HepG2 (cell line): ENCODE measurements at regions not wholly inside any gene's neighbourhood (a gene's known extent, or its start where the extent isn't known, plus 50 kb on each side); places are given as distances from the start of the nearest gene placed in this dataset.

Experiments used
- MTF1 ChIP-seq: sonication (generic); formaldehyde crosslinking; IDR thresholded peaks from 2 replicates; pipeline ENCODE4 v1.5.0; 2020; ENCODE audit warnings: missing genetic modification reagents
- RFX5 ChIP-seq: IDR thresholded peaks from 2 replicates; pipeline ENCODE4 v1.6.1; 2011; ENCODE audit warnings: low read depth, low read length, improper control_type of control experiment
- SRSF9 ChIP-seq: fragments of 200-400 bp; formaldehyde crosslinking; IDR thresholded peaks from 2 replicates; pipeline ENCODE4 v1.6.1; 2018; ENCODE audit warnings: borderline replicate concordance, mild to moderate bottlenecking, low read depth, low read length; ENCODE audit not compliant: insufficient read depth, poor library complexity, severe bottlenecking
- TCF7 ChIP-seq: sonication (generic); IDR thresholded peaks from 2 replicates; pipeline ENCODE4 v1.6.1; 2016; ENCODE audit warnings: antibody characterized with exemption, low read depth
- ZNF235 ChIP-seq: sonication (generic); formaldehyde crosslinking; IDR thresholded peaks from 2 replicates; pipeline ENCODE4 v1.8.1; 2023; ENCODE audit warnings: mild to moderate bottlenecking, missing genetic modification reagents, borderline replicate concordance
- ZNF367 ChIP-seq: sonication (generic); formaldehyde crosslinking; IDR thresholded peaks from 2 replicates; pipeline ENCODE4 v1.4.0; 2020; ENCODE audit warnings: missing genetic modification reagents, borderline replicate concordance
- ZNF382 ChIP-seq: sonication (generic); formaldehyde crosslinking; IDR thresholded peaks from 2 replicates; pipeline ENCODE4 v1.5.0; 2020; ENCODE audit warnings: missing genetic modification reagents, mild to moderate bottlenecking, borderline replicate concordance
- ZNF674 ChIP-seq: sonication (generic); formaldehyde crosslinking; IDR thresholded peaks from 2 replicates; pipeline ENCODE4 v1.5.0; 2020; ENCODE audit warnings: low read depth, mild to moderate bottlenecking, missing genetic modification reagents
- ZNF7 ChIP-seq: IDR thresholded peaks from 2 replicates; pipeline ENCODE4 v1.6.1; 2016; ENCODE audit warnings: missing biosample characterization, missing genetic modification reagents
- ZNF781 ChIP-seq: sonication (generic); formaldehyde crosslinking; IDR thresholded peaks from 2 replicates; pipeline ENCODE4 v1.5.1; 2020; ENCODE audit warnings: borderline replicate concordance, mild to moderate bottlenecking, missing genetic modification reagents; ENCODE audit errors: not compliant biosample characterization
- ZNF841 ChIP-seq: sonication (generic); formaldehyde crosslinking; IDR thresholded peaks from 2 replicates; pipeline ENCODE4 v1.8.1; 2023; ENCODE audit warnings: missing genetic modification reagents, borderline replicate concordance
- TF ChIP-seq, protein P1 (sequence below): sonication (generic); formaldehyde crosslinking; IDR thresholded peaks from 2 replicates; pipeline ENCODE4 v1.4.0; 2020; ENCODE audit warnings: mild to moderate bottlenecking, missing genetic modification reagents
- TF ChIP-seq, protein P2 (sequence below): sonication (generic); formaldehyde crosslinking; IDR thresholded peaks from 2 replicates; pipeline ENCODE4 v1.9.0; 2022; ENCODE audit warnings: missing genetic modification reagents, mild to moderate bottlenecking, borderline replicate concordance
- TF ChIP-seq, protein P3 (sequence below): sonication (generic); formaldehyde crosslinking; IDR thresholded peaks from 2 replicates; pipeline ENCODE4 v1.8.0; 2022; ENCODE audit warnings: mild to moderate bottlenecking, missing genetic modification reagents, borderline replicate concordance

DNA sequence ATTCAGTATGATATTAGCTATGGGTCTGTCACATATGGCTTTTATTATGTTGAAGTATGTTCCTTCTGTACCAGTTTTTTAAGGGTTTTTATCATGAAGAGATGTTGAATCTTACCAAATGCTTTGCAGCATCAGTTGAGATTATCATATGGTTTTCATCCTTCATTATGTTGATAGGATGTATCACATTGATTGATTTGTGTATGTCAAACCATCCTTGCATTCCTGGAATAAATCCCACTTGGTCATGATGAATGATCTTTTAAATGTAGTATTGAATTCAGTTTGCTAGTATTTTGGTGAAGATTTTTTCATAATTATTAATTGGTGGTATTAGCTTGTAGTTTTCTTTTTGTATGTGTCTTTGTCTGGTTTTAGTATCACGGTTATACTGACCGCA, 185.9 kb downstream of the MBL2 start (continued):
- TF ChIP-seq RFX5 (no peak), ZNF7 (CRISPR knock-in tag) (no peak), ZNF367 (no peak), MTF1 (CRISPR knock-in tag) (no peak), ZNF235 (CRISPR knock-in tag) (no peak), SRSF9 (no peak), ZNF382 (CRISPR knock-in tag) (no peak), ZNF674 (CRISPR knock-in tag) (no peak), ZNF781 (CRISPR knock-in tag) (no peak), TCF7 (no peak), ZNF841 (CRISPR knock-in tag) (no peak)
- TF ChIP-seq, protein P1, sequence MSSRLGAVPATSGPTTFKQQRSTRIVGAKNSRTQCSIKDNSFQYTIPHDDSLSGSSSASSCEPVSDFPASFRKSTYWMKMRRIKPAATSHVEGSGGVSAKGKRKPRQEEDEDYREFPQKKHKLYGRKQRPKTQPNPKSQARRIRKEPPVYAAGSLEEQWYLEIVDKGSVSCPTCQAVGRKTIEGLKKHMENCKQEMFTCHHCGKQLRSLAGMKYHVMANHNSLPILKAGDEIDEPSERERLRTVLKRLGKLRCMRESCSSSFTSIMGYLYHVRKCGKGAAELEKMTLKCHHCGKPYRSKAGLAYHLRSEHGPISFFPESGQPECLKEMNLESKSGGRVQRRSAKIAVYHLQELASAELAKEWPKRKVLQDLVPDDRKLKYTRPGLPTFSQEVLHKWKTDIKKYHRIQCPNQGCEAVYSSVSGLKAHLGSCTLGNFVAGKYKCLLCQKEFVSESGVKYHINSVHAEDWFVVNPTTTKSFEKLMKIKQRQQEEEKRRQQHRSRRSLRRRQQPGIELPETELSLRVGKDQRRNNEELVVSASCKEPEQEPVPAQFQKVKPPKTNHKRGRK (CRISPR knock-in tag) = no peak
- TF ChIP-seq, protein P2, sequence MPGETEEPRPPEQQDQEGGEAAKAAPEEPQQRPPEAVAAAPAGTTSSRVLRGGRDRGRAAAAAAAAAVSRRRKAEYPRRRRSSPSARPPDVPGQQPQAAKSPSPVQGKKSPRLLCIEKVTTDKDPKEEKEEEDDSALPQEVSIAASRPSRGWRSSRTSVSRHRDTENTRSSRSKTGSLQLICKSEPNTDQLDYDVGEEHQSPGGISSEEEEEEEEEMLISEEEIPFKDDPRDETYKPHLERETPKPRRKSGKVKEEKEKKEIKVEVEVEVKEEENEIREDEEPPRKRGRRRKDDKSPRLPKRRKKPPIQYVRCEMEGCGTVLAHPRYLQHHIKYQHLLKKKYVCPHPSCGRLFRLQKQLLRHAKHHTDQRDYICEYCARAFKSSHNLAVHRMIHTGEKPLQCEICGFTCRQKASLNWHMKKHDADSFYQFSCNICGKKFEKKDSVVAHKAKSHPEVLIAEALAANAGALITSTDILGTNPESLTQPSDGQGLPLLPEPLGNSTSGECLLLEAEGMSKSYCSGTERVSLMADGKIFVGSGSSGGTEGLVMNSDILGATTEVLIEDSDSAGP (CRISPR knock-in tag) = no peak
- TF ChIP-seq, protein P3, sequence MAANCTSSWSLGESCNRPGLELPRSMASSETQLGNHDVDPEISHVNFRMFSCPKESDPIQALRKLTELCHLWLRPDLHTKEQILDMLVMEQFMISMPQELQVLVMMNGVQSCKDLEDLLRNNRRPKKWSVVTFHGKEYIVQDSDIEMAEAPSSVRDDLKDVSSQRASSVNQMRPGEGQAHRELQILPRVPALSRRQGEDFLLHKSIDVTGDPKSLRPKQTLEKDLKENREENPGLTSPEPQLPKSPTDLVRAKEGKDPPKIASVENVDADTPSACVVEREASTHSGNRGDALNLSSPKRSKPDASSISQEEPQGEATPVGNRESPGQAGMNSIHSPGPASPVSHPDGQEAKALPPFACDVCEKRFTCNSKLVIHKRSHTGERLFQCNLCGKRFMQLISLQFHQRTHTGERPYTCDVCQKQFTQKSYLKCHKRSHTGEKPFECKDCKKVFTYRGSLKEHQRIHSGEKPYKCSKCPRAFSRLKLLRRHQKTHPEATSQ (CRISPR knock-in tag) = no peak
